HCT116 (cell line): ENCODE measurements at regions not wholly inside any gene's neighbourhood (a gene's known extent, or its start where the extent isn't known, plus 50 kb on each side); places are given as distances from the start of the nearest gene placed in this dataset.

Experiments
- ATAC-seq: fragments of 200-7000 bp; cut with Tn5 transposase; 2 replicates; pipeline ENCODE4 v1.9.1; 2020; ENCODE audit warnings: mild to moderate bottlenecking, moderate library complexity
- BruUV-seq: library from RNA; stranded (reverse); fragments of 400-500 nt; replicated peaks from 2 replicates; lab custom pipeline; 2021; lab: Mats Ljungman, UMichigan
- CTCF ChIA-PET: fragments of 300-600 bp; sonication (Branson Sonifier 250); formaldehyde crosslinking; loops from one replicate; lab custom pipeline; 2021; ENCODE audit warnings: antibody characterized with exemption; lab: Charles Lee
- POLR2A ChIA-PET: fragments of 300-600, 350-600 bp; sonication (Branson Sonifier 250); formaldehyde crosslinking; loops from one replicate; lab custom pipeline; 2021; ENCODE audit warnings: antibody characterized with exemption; lab: Charles Lee
- RAD21 ChIA-PET, 2 experiments: fragments of 300-600 bp; sonication (Branson Sonifier 250); formaldehyde crosslinking; loops; one replicate each; lab custom pipeline; 2023; ENCODE audit warnings: low total read pairs in 2 of 2; ENCODE audit not compliant: uncharacterized antibody in 2 of 2, unreplicated experiment in 2 of 2, low non-redundant PET in 1 of 2; lab: Charles Lee
- DNase-seq: peaks from one replicate; pipeline ENCODE4 v3.0.0-alpha.2; 2010; ENCODE audit warnings: low read depth, low spot score
- H2AFZ ChIP-seq: fragments of 200-600 bp; shearing (Covaris generic), sonication (generic); 2 replicates; pipeline ENCODE4 v1.6.1; 2017; ENCODE audit warnings: low read depth, mixed run types, mixed read lengths, antibody characterized with exemption, low read length; ENCODE audit not compliant: poor library complexity, severe bottlenecking
- H3K27ac ChIP-seq: 2 replicates; pipeline ENCODE4 v1.5.1; 2012; ENCODE audit warnings: low read depth, low read length
- H3K27me3 ChIP-seq: fragments of 200-600 bp; sonication (generic); 2 replicates; pipeline ENCODE4 v1.6.1; 2016; ENCODE audit warnings: mixed run types, low read length, mixed read lengths; ENCODE audit not compliant: insufficient read depth
- H3K36me3 ChIP-seq, 2 experiments: fragments of 200-500 bp in 1 of 2; fragments of 200-600 bp in 1 of 2; sonication (Bioruptor generic) in 1 of 2; sonication (generic) in 1 of 2; 2 replicates each; pipeline versions ENCODE4 v1.5.1 to v1.6.1; 2014 to 2016; ENCODE audit warnings: low read length in 2 of 2, inconsistent platforms in 1 of 2, mixed read lengths in 1 of 2, mixed run types in 1 of 2; ENCODE audit not compliant: insufficient read depth in 2 of 2, control insufficient read depth in 1 of 2
- H3K4me1 ChIP-seq, 2 experiments: fragments of 200-600 bp in 1 of 2; sonication (generic) in 1 of 2; 2 replicates each; pipeline versions ENCODE4 v1.5.1 to v1.6.1; 2012 to 2017; ENCODE audit warnings: low read length in 2 of 2, inconsistent platforms in 1 of 2, mild to moderate bottlenecking in 1 of 2, mixed read lengths in 1 of 2, mixed run types in 1 of 2, moderate library complexity in 1 of 2; ENCODE audit not compliant: insufficient read depth in 2 of 2, control insufficient read depth in 1 of 2
- H3K4me2 ChIP-seq: fragments of 200-600 bp; sonication (generic); 2 replicates; pipeline ENCODE4 v1.6.1; 2017; ENCODE audit warnings: mixed run types, low read length, mixed read lengths
- H3K4me3 ChIP-seq, 2 experiments: fragments of 200-600 bp in 1 of 2; sonication (generic) in 1 of 2; replicated peaks in 1 of 2; 2 replicates each; pipeline ENCODE4 v1.5.1; 2011 to 2016; ENCODE audit warnings: low read length in 2 of 2, control low read depth in 1 of 2, low read depth in 1 of 2, mild to moderate bottlenecking in 1 of 2, mixed read lengths in 1 of 2, mixed run types in 1 of 2
- H3K79me2 ChIP-seq: fragments of 200-600 bp; sonication (generic); 2 replicates; pipeline ENCODE4 v1.6.1; 2017; ENCODE audit warnings: mild to moderate bottlenecking, mixed run types, low read length, moderate library complexity, mixed read lengths; ENCODE audit not compliant: insufficient read depth
- H3K9ac ChIP-seq: fragments of 200-600 bp; sonication (generic); 2 replicates; pipeline ENCODE4 v1.6.1; 2016; ENCODE audit warnings: low read length, mixed read lengths
- H3K9me2 ChIP-seq: fragments of 200-600 bp; sonication (generic), shearing (Covaris generic); 2 replicates; pipeline ENCODE4 v1.6.1; 2017; ENCODE audit warnings: mixed run types, mild to moderate bottlenecking, moderate library complexity; ENCODE audit not compliant: insufficient read depth
- H3K9me3 ChIP-seq, 2 experiments: fragments of 200-500 bp in 1 of 2; fragments of 200-600 bp in 1 of 2; sonication (Bioruptor generic) in 1 of 2; sonication (generic) in 1 of 2; 2 replicates each; pipeline ENCODE4 v1.6.1; 2014 to 2017; ENCODE audit warnings: low read length in 2 of 2, mixed read lengths in 2 of 2, inconsistent platforms in 1 of 2, low read depth in 1 of 2, mild to moderate bottlenecking in 1 of 2, mixed run types in 1 of 2, moderate library complexity in 1 of 2; ENCODE audit not compliant: control insufficient read depth in 1 of 2, insufficient read depth in 1 of 2
- H4K20me1 ChIP-seq: fragments of 200-600 bp; sonication (generic), shearing (Covaris generic); 2 replicates; pipeline ENCODE4 v1.6.1; 2017; ENCODE audit warnings: mixed run types, mild to moderate bottlenecking, moderate library complexity; ENCODE audit not compliant: insufficient read depth
- ATF3 ChIP-seq: IDR thresholded peaks from 2 replicates; pipeline ENCODE4 v1.6.1; 2012
- CBX3 ChIP-seq: IDR thresholded peaks from 2 replicates; pipeline ENCODE4 v1.6.1; 2012; ENCODE audit warnings: low read depth
- CTCF ChIP-seq, 3 experiments: fragments of 200-600 bp in 1 of 3; sonication (generic) in 1 of 3; IDR thresholded peaks in 2 of 3; conservative IDR thresholded peaks in 1 of 3; 2 replicates each; pipeline ENCODE4 v1.5.1; 2012 to 2017; ENCODE audit warnings: low read depth in 2 of 3, low read length in 2 of 3, antibody characterized with exemption in 1 of 3, borderline replicate concordance in 1 of 3, control low read depth in 1 of 3, mild to moderate bottlenecking in 1 of 3, mixed read lengths in 1 of 3, mixed run types in 1 of 3, moderate library complexity in 1 of 3; ENCODE audit not compliant: insufficient read depth in 1 of 3
- EGR1 ChIP-seq: IDR thresholded peaks from 2 replicates; pipeline ENCODE4 v1.6.1; 2012; ENCODE audit warnings: low read depth
- EZH2 ChIP-seq: fragments of 200-600 bp; sonication (generic); IDR thresholded peaks from 2 replicates; pipeline ENCODE4 v1.6.1; 2017; ENCODE audit warnings: antibody characterized with exemption, mixed run types
- EZH2phosphoT487 ChIP-seq: fragments of 200-600 bp; IDR thresholded peaks from 2 replicates; pipeline ENCODE4 v1.6.1; 2018; ENCODE audit warnings: antibody characterized with exemption, borderline replicate concordance
- FOSL1 ChIP-seq: IDR thresholded peaks from 2 replicates; pipeline ENCODE4 v1.6.1; 2012; ENCODE audit warnings: low read depth
- JUND ChIP-seq: IDR thresholded peaks from 2 replicates; pipeline ENCODE4 v1.6.1; 2012
- POLR2A ChIP-seq: IDR thresholded peaks from 2 replicates; pipeline ENCODE4 v1.7.0; 2011; ENCODE audit warnings: borderline replicate concordance; ENCODE audit not compliant: insufficient read depth, insufficient read length; ENCODE audit errors: extremely low read depth
- POLR2AphosphoS5 ChIP-seq: IDR thresholded peaks from 2 replicates; pipeline ENCODE4 v1.6.1; 2011; ENCODE audit warnings: mild to moderate bottlenecking, low read depth, low read length, moderate library complexity
- RAD21 ChIP-seq: IDR thresholded peaks from 2 replicates; pipeline ENCODE4 v1.6.1; 2012; ENCODE audit warnings: low read depth, mild to moderate bottlenecking
- REST ChIP-seq: IDR thresholded peaks from 2 replicates; pipeline ENCODE4 v1.6.1; 2012; ENCODE audit warnings: low read depth
- SIN3A ChIP-seq: IDR thresholded peaks from 2 replicates; pipeline ENCODE4 v1.6.1; 2012; ENCODE audit warnings: low read depth
- SRF ChIP-seq: IDR thresholded peaks from 2 replicates; pipeline ENCODE4 v1.6.1; 2012; ENCODE audit warnings: low read depth
- TCF7L2 ChIP-seq: IDR thresholded peaks from 2 replicates; pipeline ENCODE4 v1.7.0; 2011; ENCODE audit warnings: borderline replicate concordance, inconsistent platforms; ENCODE audit not compliant: insufficient read depth, insufficient read length; ENCODE audit errors: extremely low read depth
- YY1 ChIP-seq: IDR thresholded peaks from 2 replicates; pipeline ENCODE4 v1.6.1; 2011; ENCODE audit warnings: low read length, low read depth, moderate library complexity, mild to moderate bottlenecking; ENCODE audit not compliant: insufficient replicate concordance; ENCODE audit errors: extremely low read depth
- ZFX ChIP-seq: fragments of 450-650 bp; IDR thresholded peaks from 2 replicates; pipeline ENCODE4 v1.6.1; 2017
- ZNF274 ChIP-seq: fragments of 200-500 bp; sonication (Bioruptor generic); IDR thresholded peaks from 2 replicates; pipeline ENCODE4 v1.6.1; 2014; ENCODE audit warnings: mild to moderate bottlenecking, low read depth, low read length, inconsistent platforms
- intact Hi-C: fragments of 100-400 bp; cut with micrococcal nuclease; formaldehyde crosslinking; loops from 2 replicates; pipeline ENCODE4 v1.10.0; 2022
- TF ChIP-seq, protein P1 (sequence below): IDR thresholded peaks from 2 replicates; pipeline ENCODE4 v1.6.1; 2012

DNA sequence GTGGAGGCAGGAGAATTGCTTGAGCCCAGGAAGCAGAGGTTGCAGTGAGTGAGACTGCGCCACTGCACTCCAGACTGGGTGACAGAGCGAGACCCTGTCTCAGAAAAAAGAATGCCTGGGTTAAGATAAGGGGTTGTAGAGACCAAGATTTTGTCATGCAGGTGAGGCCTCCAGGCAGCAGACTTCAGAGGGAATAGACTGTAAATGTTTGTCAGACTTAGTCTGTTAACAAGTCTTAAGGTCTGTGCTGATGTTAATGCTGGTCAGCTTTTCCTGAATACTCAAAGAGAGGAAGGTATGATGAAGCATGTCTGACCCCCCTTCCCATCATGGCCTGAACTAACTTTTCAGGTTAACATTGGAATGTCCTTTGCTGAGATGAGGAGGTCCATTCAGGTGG lies 83.0 kb upstream of the FUT8 start:
- ATAC-seq (no peak), DNase-seq (no peak)
- no TSS peak for BruUV-seq
- Histone ChIP-seq H4K20me1 (no peaks in the 10 kb centered on the region), H3K9me3 (no peaks in the 10 kb centered on the region), H3K4me3 (no peak overlapping the region), H2AFZ (no peak overlapping the region), H3K36me3 (no peaks in the 10 kb centered on the region), H3K27ac (no peak overlapping the region), H3K4me2 (no peak overlapping the region), H3K4me1 (no peaks in the 10 kb centered on the region), H3K9me2 (no peaks in the 10 kb centered on the region), H3K27me3 (no peaks in the 10 kb centered on the region), H3K79me2 (no peaks in the 10 kb centered on the region), H3K9ac (no peak overlapping the region)
- ChIA-PET RAD21 (no interaction called here), CTCF (no interaction called here), POLR2A (no interaction called here)
- intact Hi-C loops = no loop called here
- no peak for TF ChIP-seq FOSL1
- no peak for TF ChIP-seq JUND
- TF ChIP-seq ZFX = no peak
- no peak for TF ChIP-seq EGR1
- TF ChIP-seq RAD21 = no peak
- TF ChIP-seq, protein P1, sequence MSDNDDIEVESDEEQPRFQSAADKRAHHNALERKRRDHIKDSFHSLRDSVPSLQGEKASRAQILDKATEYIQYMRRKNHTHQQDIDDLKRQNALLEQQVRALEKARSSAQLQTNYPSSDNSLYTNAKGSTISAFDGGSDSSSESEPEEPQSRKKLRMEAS = no peak
- no peak for TF ChIP-seq ATF3
- TF ChIP-seq SIN3A = no peak
- TF ChIP-seq EZH2phosphoT487 = no peak
- TF ChIP-seq SRF = no peak
- no peak for TF ChIP-seq POLR2AphosphoS5
- no peak for TF ChIP-seq YY1
- TF ChIP-seq TCF7L2 = no peak
- TF ChIP-seq ZNF274 = no peak
- TF ChIP-seq EZH2 = no peak
- no peak for TF ChIP-seq REST
- TF ChIP-seq POLR2A = no peak
- no peak for TF ChIP-seq CTCF (IDR thresholded peaks at IDR 0.05 in 2 of 3, conservative IDR thresholded peaks at IDR 0.05 in 1 of 3; ENCODE audit: borderline replicate concordance in 1 of 3, insufficient read depth in 1 of 3, low read depth in 2 of 3, low read length in 2 of 3)
- TF ChIP-seq CBX3 = no peak
